ENCODE measurements at regions not wholly inside any gene's neighbourhood (a gene's known extent, or its start where the extent isn't known, plus 50 kb on each side); places are given as distances from the start of the nearest gene placed in this dataset.

- Histone ChIP-seq H3K27me3 (replicated peaks in 1 of 2; ENCODE audit: control insufficient read depth in 2 of 2, insufficient read depth in 2 of 2, low read length in 1 of 2) (no peaks in the 10 kb centered on the region), H2AFZ (ENCODE audit: control insufficient read depth, low read depth, low read length) (no peak overlapping the region), H3K9me3 (replicated peaks; ENCODE audit: control insufficient read depth, insufficient read depth, low read length) (no peaks in the 10 kb centered on the region), H3K36me3 (ENCODE audit: control insufficient read depth in 2 of 2, insufficient read depth in 2 of 2, low read length in 1 of 2) (no peaks in the 10 kb centered on the region), H3K4me1 (ENCODE audit: control insufficient read depth, insufficient read depth, low read length) (no peaks in the 10 kb centered on the region), H3K27ac (ENCODE audit: control insufficient read depth, insufficient read depth) (no peak overlapping the region), H4K20me1 (ENCODE audit: control insufficient read depth, insufficient read depth) (no peaks in the 10 kb centered on the region), H3K79me2 (ENCODE audit: control insufficient read depth, insufficient read depth, low read length) (no peaks in the 10 kb centered on the region), H3K4me2 (ENCODE audit: control insufficient read depth, insufficient read depth) (no peak overlapping the region), H3K4me3 (no peak overlapping the region), H3K9ac (ENCODE audit: control insufficient read depth, insufficient read depth, low read length) (no peak overlapping the region)
- FAIRE-seq, result no peak
- in situ Hi-C loops (cut with MboI) (no loop called here), intact Hi-C loops (cut with micrococcal nuclease; ENCODE audit: unreplicated experiment) (no loop called here)
- CTCF ChIA-PET, result no interaction called here
- POLR2A ChIA-PET, result no interaction called here
- DNase-seq (ENCODE audit: low read depth, low spot score), result no peak
- SMC1A ChIA-PET (ENCODE audit: uncharacterized antibody, unreplicated experiment), result no interaction called here
- 0% methylated on average over 1 of the region's 1 CpG for whole genome bisulfite sequencing (ENCODE audit: insufficient coverage, insufficient replicate concordance, low lambda C conversion rate, missing lambda C conversion rate)
- no peak for TF ChIP-seq SMAD1 (IDR thresholded peaks at IDR 0.05; ENCODE audit: low read depth, partially characterized antibody)
- TF ChIP-seq EED (IDR thresholded peaks at IDR 0.05; ENCODE audit: low read depth), result no peak
- no peak for TF ChIP-seq TCF7 (IDR thresholded peaks at IDR 0.05; ENCODE audit: borderline replicate concordance)
- no peak for TF ChIP-seq TARDBP (IDR thresholded peaks at IDR 0.05; ENCODE audit: borderline replicate concordance)
- no peak for TF ChIP-seq MEF2B (IDR thresholded peaks at IDR 0.05; ENCODE audit: partially characterized antibody, poor library complexity, severe bottlenecking)
- no peak for TF ChIP-seq BMI1 (IDR thresholded peaks at IDR 0.05; ENCODE audit: borderline replicate concordance)
- TF ChIP-seq JUNB (IDR thresholded peaks at IDR 0.05), result no peak
- no peak for TF ChIP-seq SKIL (IDR thresholded peaks at IDR 0.05; ENCODE audit: low read depth, poor library complexity, severe bottlenecking)
- no peak for TF ChIP-seq HDAC2 (IDR thresholded peaks at IDR 0.05)
- no peak for TF ChIP-seq CBFB (IDR thresholded peaks at IDR 0.05; ENCODE audit: low read depth)
- TF ChIP-seq SMAD5 (IDR thresholded peaks at IDR 0.05; ENCODE audit: low read depth), result no peak
- TF ChIP-seq ETV6 (conservative IDR thresholded peaks at IDR 0.05 in 1 of 2, IDR thresholded peaks at IDR 0.05 in 1 of 2; ENCODE audit: borderline replicate concordance in 1 of 2, low read depth in 1 of 2), result no peak
- no peak for TF ChIP-seq ZBTB40 (IDR thresholded peaks at IDR 0.05; ENCODE audit: borderline replicate concordance)
- no peak for TF ChIP-seq SMC3 (IDR thresholded peaks at IDR 0.05; ENCODE audit: borderline replicate concordance, low read length)
- no peak for TF ChIP-seq SMARCA5 (IDR thresholded peaks at IDR 0.05)
- BruUV-seq (replicated peaks), result no TSS peak
- ATAC-seq, result no peak
- RAD21 ChIA-PET (ENCODE audit: unreplicated experiment), result no interaction called here
Observed at GRCh38 chr4:148740701-148741100, 298.5 kb upstream of the NR3C2 start.

Data from GM12878 (cell line).